Skeletal muscle cell (primary cell): ENCODE measurements at regions not wholly inside any gene's neighbourhood (a gene's known extent, or its start where the extent isn't known, plus 50 kb on each side); places are given as distances from the start of the nearest gene placed in this dataset.
"Not testable (repeated sequence)": the region's sequence is repeated elsewhere in the genome, so short reads cannot be mapped to it uniquely, and the experiment has no call there.

Experiments used
- DNase-seq: peaks from one replicate; pipeline ENCODE4 v3.0.0-alpha.2; 2010; ENCODE audit warnings: low read depth
- H3K4me3 ChIP-seq: 2 replicates; pipeline ENCODE4 v1.5.1; 2011; ENCODE audit warnings: low read depth, mild to moderate bottlenecking, control low read depth, low read length, moderate library complexity

GRCh38 chr7:66557214-66558200 lies 71.2 kb upstream of the KCTD7 start:
- H3K4me3 ChIP-seq = no peak overlapping the region
- DNase-seq = no peak

- no peak overlapping the region for H3K4me3 ChIP-seq
- no peak for DNase-seq
Measured at GRCh38 chr7:66558201-66558641, 70.5 kb upstream of the KCTD7 start.

- no peak for DNase-seq
- H3K4me3 ChIP-seq = no peak overlapping the region
Measured at GRCh38 chr7:66558660-66559465, 69.8 kb upstream of the KCTD7 start.

DNA sequence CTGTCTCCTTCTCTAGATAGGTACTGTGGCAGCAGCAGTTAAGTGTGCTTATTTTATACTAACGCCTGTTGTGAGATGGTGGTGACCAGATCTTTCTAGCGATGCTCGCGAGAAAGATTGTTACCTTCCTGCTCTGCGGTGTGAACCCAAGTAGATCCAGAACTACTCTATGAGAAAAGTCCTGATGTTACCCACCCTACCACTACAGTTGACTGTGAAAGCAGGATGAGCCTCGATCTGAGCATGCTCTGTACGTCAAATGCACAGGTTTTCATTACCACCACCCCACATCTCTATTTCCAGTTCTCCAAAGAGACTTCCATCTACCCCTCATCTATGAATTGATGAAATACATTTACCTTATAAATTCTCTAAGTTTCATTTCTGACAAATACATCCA lies 64.6 kb upstream of the KCTD7 start:
- DNase-seq = no peak
- no peak overlapping the region for H3K4me3 ChIP-seq

DNA sequence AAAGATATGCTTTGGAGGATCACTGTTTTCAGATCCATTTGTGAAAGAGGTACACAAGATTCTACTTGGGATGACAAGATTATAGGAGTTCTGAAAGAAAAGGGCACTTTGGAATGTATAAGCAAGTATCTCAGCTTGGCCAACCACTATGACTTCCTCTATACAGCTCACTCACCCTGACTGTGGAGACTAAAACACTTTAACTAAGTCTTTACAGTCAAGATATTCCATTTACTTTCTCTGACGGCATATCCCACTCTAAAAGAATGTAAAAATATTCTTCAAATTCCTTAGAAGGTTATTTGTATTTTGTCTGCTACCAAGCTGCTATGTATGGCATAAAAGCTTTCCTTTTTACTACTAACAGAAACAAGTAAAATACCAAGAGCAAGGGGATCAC lies 58.5 kb upstream of the KCTD7 start:
- H3K4me3 ChIP-seq, DNase-seq: not testable (repeated sequence)

DNA sequence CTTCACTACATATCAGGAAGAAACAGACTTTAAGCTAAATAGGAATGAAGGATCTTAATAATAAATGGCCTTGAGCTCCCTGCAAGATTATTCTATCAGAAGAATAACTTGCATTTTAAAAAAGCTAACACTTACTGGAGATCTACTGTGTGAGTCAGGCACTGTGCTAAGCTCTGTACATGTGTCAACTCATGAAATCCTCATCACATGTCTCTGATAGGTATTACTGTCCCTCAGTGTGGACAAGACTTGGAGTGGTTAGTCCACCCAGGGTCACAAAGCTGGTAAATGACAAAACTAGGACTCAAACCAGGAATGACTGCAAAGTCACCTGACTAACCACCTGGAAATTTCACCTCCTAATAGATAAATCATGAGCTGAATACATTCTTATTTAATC lies 57.1 kb upstream of the KCTD7 start:
- no peak for DNase-seq

DNA sequence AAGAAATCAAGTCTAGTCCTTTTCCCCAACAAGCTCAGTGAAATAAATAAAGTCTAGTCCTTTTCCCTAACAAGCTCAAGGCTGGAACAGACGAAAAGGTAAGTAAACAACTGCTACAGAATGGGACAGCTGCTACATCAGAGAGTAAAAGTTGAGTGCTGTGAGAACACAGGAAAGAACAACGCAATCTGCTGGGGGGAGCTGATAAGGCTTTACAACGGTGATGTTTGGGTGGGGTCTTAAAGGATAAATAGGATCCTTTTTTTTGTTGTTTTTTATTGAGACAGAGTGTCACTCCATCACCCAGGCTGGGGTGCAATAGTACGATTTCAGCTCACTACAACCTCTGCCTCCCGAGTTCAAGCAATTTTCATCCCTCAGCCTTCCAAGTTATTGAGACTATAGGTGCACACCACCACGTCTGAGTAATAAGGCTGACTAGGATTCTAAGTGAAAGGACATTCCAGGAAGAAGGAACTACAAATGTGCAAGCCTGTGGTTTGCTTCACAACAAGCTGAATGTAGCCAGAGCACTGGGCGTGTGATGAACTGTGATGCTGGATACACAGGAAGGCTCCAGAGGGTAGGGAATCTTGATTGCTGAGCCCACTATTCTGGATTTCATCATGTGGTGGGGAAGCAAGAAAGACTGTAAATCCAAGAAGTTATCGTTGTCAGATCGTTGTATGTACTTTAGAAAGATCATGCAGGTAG lies 54.7 kb upstream of the KCTD7 start:
- H3K4me3 ChIP-seq, DNase-seq: not testable (repeated sequence)

More for the DNA sequence above, 57.1 kb upstream of the KCTD7 start:
- H3K4me3 ChIP-seq = no peak overlapping the region

- DNase-seq, H3K4me3 ChIP-seq: not testable (repeated sequence)
Measured at GRCh38 chr7:66574768-66575167, 53.9 kb upstream of the KCTD7 start.

DNA sequence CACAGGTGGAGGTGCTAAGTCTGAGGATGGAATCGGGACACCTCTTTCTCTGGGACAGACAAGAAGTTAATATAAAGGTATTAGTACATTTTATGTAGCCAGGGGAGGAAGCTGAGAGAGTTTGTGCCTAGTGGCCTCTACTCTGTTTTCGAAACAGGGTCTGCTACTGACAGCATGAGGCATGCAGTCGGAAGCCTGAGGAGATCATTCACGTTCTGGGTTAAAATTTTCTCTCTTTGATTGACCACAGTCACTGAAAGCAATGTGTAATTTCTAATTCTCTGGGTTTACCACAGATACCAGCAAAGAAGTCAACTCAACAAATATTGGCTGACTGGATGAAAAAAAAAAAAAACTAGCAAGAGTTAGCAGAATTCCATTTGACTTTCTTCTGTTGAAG lies 53.3 kb upstream of the KCTD7 start:
- DNase-seq = no peak
- H3K4me3 ChIP-seq = no peak overlapping the region

GRCh38 chr7:66576646-66577045 lies 52.0 kb upstream of the KCTD7 start:
- DNase-seq = no peak
- no peak overlapping the region for H3K4me3 ChIP-seq
